BJ (cell line): ENCODE measurements at regions not wholly inside any gene's neighbourhood (a gene's known extent, or its start where the extent isn't known, plus 50 kb on each side); places are given as distances from the start of the nearest gene placed in this dataset.

Source experiments
- CTCF ChIA-PET: fragments of 350-600 bp; formaldehyde crosslinking; extraction: SDS; loops from one replicate; lab custom pipeline; 2021; ENCODE audit warnings: antibody characterized with exemption, inconsistent platforms; lab: Yijun Ruan, JAX
- POLR2A ChIA-PET: fragments of 300-600 bp; sonication (Branson Sonifier 250); formaldehyde crosslinking; extraction: SDS; loops from one replicate; lab custom pipeline; 2021; ENCODE audit warnings: antibody characterized with exemption; lab: Charles Lee
- DNase-seq: peaks from one replicate; pipeline ENCODE4 v3.0.0-alpha.2; 2011; ENCODE audit warnings: low read depth
- H3K27me3 ChIP-seq: 2 replicates; pipeline ENCODE4 v1.6.0; 2011; ENCODE audit warnings: low read length; ENCODE audit not compliant: control insufficient read depth, insufficient read depth
- H3K36me3 ChIP-seq: 2 replicates; pipeline ENCODE4 v1.5.1; 2011; ENCODE audit warnings: low read length; ENCODE audit not compliant: control insufficient read depth, insufficient read depth
- H3K4me3 ChIP-seq: 2 replicates; pipeline ENCODE4 v1.5.1; 2011; ENCODE audit warnings: low read depth, mild to moderate bottlenecking, control low read depth, low read length
- CTCF ChIP-seq: IDR thresholded peaks from 2 replicates; pipeline ENCODE4 v1.5.1; 2011; ENCODE audit warnings: low read depth, mild to moderate bottlenecking, control low read depth, inconsistent platforms, low read length, moderate library complexity; ENCODE audit not compliant: insufficient read depth

DNA sequence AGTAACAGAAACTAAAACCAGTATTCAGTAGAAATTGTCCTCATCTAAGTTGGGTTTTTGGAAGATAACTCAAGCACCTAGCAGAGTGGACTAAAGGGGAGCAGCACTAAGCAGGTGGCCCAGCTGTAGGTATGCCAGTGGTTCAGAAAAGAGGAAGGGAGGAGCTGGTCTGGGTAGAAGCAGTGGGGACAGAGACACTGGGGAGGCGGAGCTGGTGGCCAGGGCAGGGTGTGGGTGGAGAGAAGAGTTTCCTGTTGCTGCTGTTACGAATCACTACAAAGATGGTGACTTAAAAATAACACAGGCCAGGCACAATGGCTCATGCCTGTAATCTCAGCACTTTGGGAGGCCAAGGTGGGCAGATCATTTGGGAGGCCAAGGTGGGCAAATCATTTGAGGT, 136.2 kb downstream of the WDR11 start:
- Histone ChIP-seq H3K36me3 (no peaks in the 10 kb centered on the region), H3K4me3 (no peak overlapping the region), H3K27me3 (no peaks in the 10 kb centered on the region)
- ChIA-PET CTCF (no interaction called here), POLR2A (no interaction called here)
- TF ChIP-seq CTCF = no peak
- DNase-seq = no peak

GRCh38 chr10:120988751-120989150, 137.6 kb downstream of the WDR11 start:
- TF ChIP-seq CTCF = no peak
- no peak for DNase-seq
- ChIA-PET POLR2A (no interaction called here), CTCF (no interaction called here)
- no peaks in the 10 kb centered on the region for H3K36me3 ChIP-seq
- H3K27me3 ChIP-seq = no peaks in the 10 kb centered on the region
- H3K4me3 ChIP-seq = no peak overlapping the region

GRCh38 chr10:120989279-120989678, 138.1 kb downstream of the WDR11 start:
- ChIA-PET CTCF (no interaction called here), POLR2A (no interaction called here)
- TF ChIP-seq CTCF = no peak
- H3K4me3 ChIP-seq = no peak overlapping the region
- no peak for DNase-seq
- no peaks in the 10 kb centered on the region for H3K27me3 ChIP-seq
- H3K36me3 ChIP-seq = no peaks in the 10 kb centered on the region

- DNase-seq = no peak
- no peak overlapping the region for H3K4me3 ChIP-seq
- CTCF ChIA-PET = interaction anchor here (0.6 kb wide), 1 partner anchor 27 kb away, joined by 3 read pairs; no protein-coding TSS in a partner anchor
- no peaks in the 10 kb centered on the region for H3K27me3 ChIP-seq
- POLR2A ChIA-PET = no interaction called here
- TF ChIP-seq CTCF = no peak
- no peaks in the 10 kb centered on the region for H3K36me3 ChIP-seq
Measured at GRCh38 chr10:120989996-120990598, 138.9 kb downstream of the WDR11 start.

DNA sequence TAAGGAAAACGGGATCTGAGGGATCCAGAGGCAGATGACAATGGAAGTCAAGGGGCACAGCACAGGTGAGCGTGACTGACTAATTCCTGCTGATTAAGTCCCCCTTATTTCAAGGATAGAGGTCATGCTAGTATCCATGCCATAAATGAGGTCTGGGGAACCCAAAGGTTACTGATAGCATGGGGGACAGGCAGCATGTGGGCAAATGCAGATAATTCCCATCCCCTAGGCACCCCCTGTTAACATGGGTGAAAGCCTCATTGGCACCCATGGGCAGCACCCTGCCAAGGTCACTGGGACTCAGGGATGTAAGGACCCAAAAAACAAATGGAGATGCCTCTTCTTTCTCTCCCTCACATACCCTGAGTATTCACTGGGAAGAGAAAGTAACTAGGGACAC, 139.7 kb downstream of the WDR11 start:
- POLR2A ChIA-PET = no interaction called here

More for the DNA sequence above, 139.7 kb downstream of the WDR11 start:
- H3K27me3 ChIP-seq = no peaks in the 10 kb centered on the region
- DNase-seq = no peak
- CTCF ChIA-PET = interaction anchor here (0.6 kb wide), 2 partner anchors 27 to 633 kb away, joined by 3 read pairs; no protein-coding TSS in a partner anchor
- no peak overlapping the region for H3K4me3 ChIP-seq
- H3K36me3 ChIP-seq = no peaks in the 10 kb centered on the region
- no peak for TF ChIP-seq CTCF
